ENCODE measurements at regions not wholly inside any gene's neighbourhood (a gene's known extent, or its start where the extent isn't known, plus 50 kb on each side); places are given as distances from the start of the nearest gene placed in this dataset.

GRCh38 chr6:170199716-170200115 is 91.2 kb downstream of the DLL1 start:
- TF ChIP-seq CTCF (IDR thresholded peaks at IDR 0.05) (no peak), POLR2A (IDR thresholded peaks at IDR 0.05) (no peak)

Measured in body of pancreas (tissue), 4 donors.